HCT116 (cell line): ENCODE measurements at regions not wholly inside any gene's neighbourhood (a gene's known extent, or its start where the extent isn't known, plus 50 kb on each side); places are given as distances from the start of the nearest gene placed in this dataset.

Experiments used
- ATAC-seq: fragments of 200-7000 bp; cut with Tn5 transposase; 2 replicates; pipeline ENCODE4 v1.9.1; 2020; ENCODE audit warnings: mild to moderate bottlenecking, moderate library complexity
- BruUV-seq: library from RNA; stranded (reverse); fragments of 400-500 nt; replicated peaks from 2 replicates; lab custom pipeline; 2021; lab: Mats Ljungman, UMichigan
- CTCF ChIA-PET: fragments of 300-600 bp; sonication (Branson Sonifier 250); formaldehyde crosslinking; loops from one replicate; lab custom pipeline; 2021; ENCODE audit warnings: antibody characterized with exemption; lab: Charles Lee
- POLR2A ChIA-PET: fragments of 300-600, 350-600 bp; sonication (Branson Sonifier 250); formaldehyde crosslinking; loops from one replicate; lab custom pipeline; 2021; ENCODE audit warnings: antibody characterized with exemption; lab: Charles Lee
- RAD21 ChIA-PET, 2 experiments: fragments of 300-600 bp; sonication (Branson Sonifier 250); formaldehyde crosslinking; loops; one replicate each; lab custom pipeline; 2023; ENCODE audit warnings: low total read pairs in 2 of 2; ENCODE audit not compliant: uncharacterized antibody in 2 of 2, unreplicated experiment in 2 of 2, low non-redundant PET in 1 of 2; lab: Charles Lee
- DNase-seq: peaks from one replicate; pipeline ENCODE4 v3.0.0-alpha.2; 2010; ENCODE audit warnings: low read depth, low spot score
- H2AFZ ChIP-seq: fragments of 200-600 bp; shearing (Covaris generic), sonication (generic); 2 replicates; pipeline ENCODE4 v1.6.1; 2017; ENCODE audit warnings: low read depth, mixed run types, mixed read lengths, antibody characterized with exemption, low read length; ENCODE audit not compliant: poor library complexity, severe bottlenecking
- H3K27ac ChIP-seq: 2 replicates; pipeline ENCODE4 v1.5.1; 2012; ENCODE audit warnings: low read depth, low read length
- H3K27me3 ChIP-seq: fragments of 200-600 bp; sonication (generic); 2 replicates; pipeline ENCODE4 v1.6.1; 2016; ENCODE audit warnings: mixed run types, low read length, mixed read lengths; ENCODE audit not compliant: insufficient read depth
- H3K36me3 ChIP-seq, 2 experiments: fragments of 200-500 bp in 1 of 2; fragments of 200-600 bp in 1 of 2; sonication (Bioruptor generic) in 1 of 2; sonication (generic) in 1 of 2; 2 replicates each; pipeline versions ENCODE4 v1.5.1 to v1.6.1; 2014 to 2016; ENCODE audit warnings: low read length in 2 of 2, inconsistent platforms in 1 of 2, mixed read lengths in 1 of 2, mixed run types in 1 of 2; ENCODE audit not compliant: insufficient read depth in 2 of 2, control insufficient read depth in 1 of 2
- H3K4me1 ChIP-seq, 2 experiments: fragments of 200-600 bp in 1 of 2; sonication (generic) in 1 of 2; 2 replicates each; pipeline versions ENCODE4 v1.5.1 to v1.6.1; 2012 to 2017; ENCODE audit warnings: low read length in 2 of 2, inconsistent platforms in 1 of 2, mild to moderate bottlenecking in 1 of 2, mixed read lengths in 1 of 2, mixed run types in 1 of 2, moderate library complexity in 1 of 2; ENCODE audit not compliant: insufficient read depth in 2 of 2, control insufficient read depth in 1 of 2
- H3K4me2 ChIP-seq: fragments of 200-600 bp; sonication (generic); 2 replicates; pipeline ENCODE4 v1.6.1; 2017; ENCODE audit warnings: mixed run types, low read length, mixed read lengths
- H3K4me3 ChIP-seq, 2 experiments: fragments of 200-600 bp in 1 of 2; sonication (generic) in 1 of 2; replicated peaks in 1 of 2; 2 replicates each; pipeline ENCODE4 v1.5.1; 2011 to 2016; ENCODE audit warnings: low read length in 2 of 2, control low read depth in 1 of 2, low read depth in 1 of 2, mild to moderate bottlenecking in 1 of 2, mixed read lengths in 1 of 2, mixed run types in 1 of 2
- H3K79me2 ChIP-seq: fragments of 200-600 bp; sonication (generic); 2 replicates; pipeline ENCODE4 v1.6.1; 2017; ENCODE audit warnings: mild to moderate bottlenecking, mixed run types, low read length, moderate library complexity, mixed read lengths; ENCODE audit not compliant: insufficient read depth
- H3K9ac ChIP-seq: fragments of 200-600 bp; sonication (generic); 2 replicates; pipeline ENCODE4 v1.6.1; 2016; ENCODE audit warnings: low read length, mixed read lengths
- H3K9me2 ChIP-seq: fragments of 200-600 bp; sonication (generic), shearing (Covaris generic); 2 replicates; pipeline ENCODE4 v1.6.1; 2017; ENCODE audit warnings: mixed run types, mild to moderate bottlenecking, moderate library complexity; ENCODE audit not compliant: insufficient read depth
- H3K9me3 ChIP-seq, 2 experiments: fragments of 200-500 bp in 1 of 2; fragments of 200-600 bp in 1 of 2; sonication (Bioruptor generic) in 1 of 2; sonication (generic) in 1 of 2; 2 replicates each; pipeline ENCODE4 v1.6.1; 2014 to 2017; ENCODE audit warnings: low read length in 2 of 2, mixed read lengths in 2 of 2, inconsistent platforms in 1 of 2, low read depth in 1 of 2, mild to moderate bottlenecking in 1 of 2, mixed run types in 1 of 2, moderate library complexity in 1 of 2; ENCODE audit not compliant: control insufficient read depth in 1 of 2, insufficient read depth in 1 of 2
- H4K20me1 ChIP-seq: fragments of 200-600 bp; sonication (generic), shearing (Covaris generic); 2 replicates; pipeline ENCODE4 v1.6.1; 2017; ENCODE audit warnings: mixed run types, mild to moderate bottlenecking, moderate library complexity; ENCODE audit not compliant: insufficient read depth
- CBX3 ChIP-seq: IDR thresholded peaks from 2 replicates; pipeline ENCODE4 v1.6.1; 2012; ENCODE audit warnings: low read depth
- EGR1 ChIP-seq: IDR thresholded peaks from 2 replicates; pipeline ENCODE4 v1.6.1; 2012; ENCODE audit warnings: low read depth
- EZH2 ChIP-seq: fragments of 200-600 bp; sonication (generic); IDR thresholded peaks from 2 replicates; pipeline ENCODE4 v1.6.1; 2017; ENCODE audit warnings: antibody characterized with exemption, mixed run types
- EZH2phosphoT487 ChIP-seq: fragments of 200-600 bp; IDR thresholded peaks from 2 replicates; pipeline ENCODE4 v1.6.1; 2018; ENCODE audit warnings: antibody characterized with exemption, borderline replicate concordance
- JUND ChIP-seq: IDR thresholded peaks from 2 replicates; pipeline ENCODE4 v1.6.1; 2012
- SP1 ChIP-seq: IDR thresholded peaks from 2 replicates; pipeline ENCODE4 v1.6.1; 2012; ENCODE audit warnings: low read depth
- TCF7L2 ChIP-seq: IDR thresholded peaks from 2 replicates; pipeline ENCODE4 v1.7.0; 2011; ENCODE audit warnings: borderline replicate concordance, inconsistent platforms; ENCODE audit not compliant: insufficient read depth, insufficient read length; ENCODE audit errors: extremely low read depth
- ZBTB33 ChIP-seq: IDR thresholded peaks from 2 replicates; pipeline ENCODE4 v1.6.1; 2011; ENCODE audit warnings: mild to moderate bottlenecking, low read length, moderate library complexity; ENCODE audit not compliant: insufficient replicate concordance; ENCODE audit errors: extremely low read depth
- intact Hi-C: fragments of 100-400 bp; cut with micrococcal nuclease; formaldehyde crosslinking; loops from 2 replicates; pipeline ENCODE4 v1.10.0; 2022
- TF ChIP-seq, protein P1 (sequence below): IDR thresholded peaks from 2 replicates; pipeline ENCODE4 v1.6.1; 2012
- TF ChIP-seq, protein P2 (sequence below): IDR thresholded peaks from 2 replicates; pipeline ENCODE4 v1.6.1; 2012; ENCODE audit warnings: low read depth
- TF ChIP-seq, protein P3 (sequence below): IDR thresholded peaks from 2 replicates; pipeline ENCODE4 v1.6.1; 2012

DNA sequence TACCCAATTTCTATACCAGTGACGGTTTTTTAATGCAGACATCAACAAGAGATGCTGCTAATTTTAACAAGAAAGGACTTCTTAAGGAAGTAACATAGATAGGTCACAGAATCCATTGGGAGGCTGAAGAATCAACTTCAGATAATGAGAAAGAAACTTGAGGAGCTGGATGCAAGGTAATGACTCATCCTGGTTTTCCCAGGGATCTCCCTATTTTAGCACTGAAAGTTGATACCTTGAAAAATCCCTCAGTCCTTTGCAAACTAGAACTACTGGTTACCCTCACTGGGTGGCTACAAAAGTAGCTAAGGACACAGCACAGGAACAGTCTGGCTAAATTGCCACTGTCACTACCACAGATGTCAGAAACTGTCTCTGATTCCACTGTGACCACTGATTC lies 561.9 kb downstream of the FLRT2 start:
- Histone ChIP-seq H3K9me3 (peaks cover 5 to 6% of the 10 kb centered on the region in 2 experiments; a peak in 2 of 4 replicates), H2AFZ (no peak overlapping the region), H3K4me3 (no peak overlapping the region), H3K79me2 (no peaks in the 10 kb centered on the region), H3K4me2 (no peak overlapping the region), H3K27me3 (no peaks in the 10 kb centered on the region), H3K4me1 (no peaks in the 10 kb centered on the region), H3K9ac (no peak overlapping the region), H4K20me1 (no peaks in the 10 kb centered on the region), H3K36me3 (no peaks in the 10 kb centered on the region), H3K27ac (no peak overlapping the region), H3K9me2 (no peaks in the 10 kb centered on the region)
- ATAC-seq = no peak
- intact Hi-C loops = no loop called here
- POLR2A ChIA-PET = no interaction called here
- RAD21 ChIA-PET = no interaction called here
- TF ChIP-seq, protein P1, sequence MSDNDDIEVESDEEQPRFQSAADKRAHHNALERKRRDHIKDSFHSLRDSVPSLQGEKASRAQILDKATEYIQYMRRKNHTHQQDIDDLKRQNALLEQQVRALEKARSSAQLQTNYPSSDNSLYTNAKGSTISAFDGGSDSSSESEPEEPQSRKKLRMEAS = no peak
- TF ChIP-seq EGR1 (no peak), SP1 (no peak), EZH2 (no peak), JUND (no peak), CBX3 (no peak), EZH2phosphoT487 (no peak), TCF7L2 (no peak), ZBTB33 (no peak)
- TF ChIP-seq, protein P2, sequence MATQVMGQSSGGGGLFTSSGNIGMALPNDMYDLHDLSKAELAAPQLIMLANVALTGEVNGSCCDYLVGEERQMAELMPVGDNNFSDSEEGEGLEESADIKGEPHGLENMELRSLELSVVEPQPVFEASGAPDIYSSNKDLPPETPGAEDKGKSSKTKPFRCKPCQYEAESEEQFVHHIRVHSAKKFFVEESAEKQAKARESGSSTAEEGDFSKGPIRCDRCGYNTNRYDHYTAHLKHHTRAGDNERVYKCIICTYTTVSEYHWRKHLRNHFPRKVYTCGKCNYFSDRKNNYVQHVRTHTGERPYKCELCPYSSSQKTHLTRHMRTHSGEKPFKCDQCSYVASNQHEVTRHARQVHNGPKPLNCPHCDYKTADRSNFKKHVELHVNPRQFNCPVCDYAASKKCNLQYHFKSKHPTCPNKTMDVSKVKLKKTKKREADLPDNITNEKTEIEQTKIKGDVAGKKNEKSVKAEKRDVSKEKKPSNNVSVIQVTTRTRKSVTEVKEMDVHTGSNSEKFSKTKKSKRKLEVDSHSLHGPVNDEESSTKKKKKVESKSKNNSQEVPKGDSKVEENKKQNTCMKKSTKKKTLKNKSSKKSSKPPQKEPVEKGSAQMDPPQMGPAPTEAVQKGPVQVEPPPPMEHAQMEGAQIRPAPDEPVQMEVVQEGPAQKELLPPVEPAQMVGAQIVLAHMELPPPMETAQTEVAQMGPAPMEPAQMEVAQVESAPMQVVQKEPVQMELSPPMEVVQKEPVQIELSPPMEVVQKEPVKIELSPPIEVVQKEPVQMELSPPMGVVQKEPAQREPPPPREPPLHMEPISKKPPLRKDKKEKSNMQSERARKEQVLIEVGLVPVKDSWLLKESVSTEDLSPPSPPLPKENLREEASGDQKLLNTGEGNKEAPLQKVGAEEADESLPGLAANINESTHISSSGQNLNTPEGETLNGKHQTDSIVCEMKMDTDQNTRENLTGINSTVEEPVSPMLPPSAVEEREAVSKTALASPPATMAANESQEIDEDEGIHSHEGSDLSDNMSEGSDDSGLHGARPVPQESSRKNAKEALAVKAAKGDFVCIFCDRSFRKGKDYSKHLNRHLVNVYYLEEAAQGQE = no peak
- TF ChIP-seq, protein P3, sequence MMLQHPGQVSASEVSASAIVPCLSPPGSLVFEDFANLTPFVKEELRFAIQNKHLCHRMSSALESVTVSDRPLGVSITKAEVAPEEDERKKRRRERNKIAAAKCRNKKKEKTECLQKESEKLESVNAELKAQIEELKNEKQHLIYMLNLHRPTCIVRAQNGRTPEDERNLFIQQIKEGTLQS = no peak
- no TSS peak for BruUV-seq
- DNase-seq = no peak
- CTCF ChIA-PET = no interaction called here
